H1 (cell line): ENCODE measurements at regions not wholly inside any gene's neighbourhood (a gene's known extent, or its start where the extent isn't known, plus 50 kb on each side); places are given as distances from the start of the nearest gene placed in this dataset.

Experiments
- CTCF ChIA-PET: fragments of 300-600 bp; sonication (Branson Sonifier 250); formaldehyde crosslinking; loops from one replicate; lab custom pipeline; 2021; ENCODE audit not compliant: partially characterized antibody; lab: Charles Lee
- POLR2A ChIA-PET: fragments of 300-600 bp; sonication (Branson Sonifier 250); formaldehyde crosslinking; loops from one replicate; lab custom pipeline; 2021; ENCODE audit warnings: inconsistent platforms; ENCODE audit not compliant: partially characterized antibody; lab: Charles Lee
- DNase-seq, 2 experiments: peaks; one replicate each; pipeline versions ENCODE4 v3.0.0 to v3.0.0-alpha.2; 2010 to 2022; ENCODE audit warnings: low spot score in 2 of 2, low read depth in 1 of 2, mixed read lengths in 1 of 2
- FAIRE-seq: peaks from 2 replicates; lab custom pipeline; 2011; peaks lifted over from hg19 to GRCh38; lab: Jason Lieb, UNC
- H2AFZ ChIP-seq: 2 replicates; pipeline ENCODE4 v1.8.1; 2012; ENCODE audit warnings: low read length, inconsistent platforms
- H2AK5ac ChIP-seq: 2 replicates; pipeline ENCODE4 v1.6.1; 2013; ENCODE audit warnings: low read depth, low read length
- H2BK120ac ChIP-seq: replicated peaks from 2 replicates; pipeline ENCODE3; 2013; ENCODE audit warnings: low read depth, low read length, inconsistent platforms
- H2BK12ac ChIP-seq: 2 replicates; pipeline ENCODE4 v1.6.1; 2013; ENCODE audit warnings: low read depth, low read length
- H2BK15ac ChIP-seq: 2 replicates; pipeline ENCODE4 v1.6.1; 2013; ENCODE audit warnings: low read length
- H2BK20ac ChIP-seq: 2 replicates; pipeline ENCODE4 v1.6.1; 2013; ENCODE audit warnings: low read length
- H2BK5ac ChIP-seq: 2 replicates; pipeline ENCODE4 v1.6.1; 2013; ENCODE audit warnings: low read depth, low read length
- H3K14ac ChIP-seq: 2 replicates; pipeline ENCODE4 v1.6.1; 2013; ENCODE audit warnings: inconsistent platforms; ENCODE audit not compliant: insufficient read length
- H3K18ac ChIP-seq: 2 replicates; pipeline ENCODE4 v1.6.1; 2013; ENCODE audit warnings: low read length; ENCODE audit errors: extremely low read depth
- H3K23ac ChIP-seq: 2 replicates; pipeline ENCODE4 v1.6.1; 2013; ENCODE audit warnings: inconsistent platforms; ENCODE audit not compliant: insufficient read length
- H3K23me2 ChIP-seq: 2 replicates; pipeline ENCODE4 v1.6.1; 2013; ENCODE audit warnings: low read depth, low read length
- H3K27ac ChIP-seq: 2 replicates; pipeline ENCODE4 v1.6.1; 2011; ENCODE audit warnings: low read depth, low read length, inconsistent platforms
- H3K27me3 ChIP-seq, 4 experiments: replicated peaks in 1 of 4; 1 replicate in 1 of 4; 2 replicates in 3 of 4; pipeline versions ENCODE4 v1.6.1 to v1.8.1; 2011 to 2013; ENCODE audit warnings: low read length in 3 of 4, mild to moderate bottlenecking in 3 of 4, inconsistent platforms in 2 of 4, mixed read lengths in 2 of 4, moderate library complexity in 1 of 4; ENCODE audit not compliant: control insufficient read depth in 3 of 4, insufficient read depth in 3 of 4; ENCODE audit errors: extremely low read depth in 1 of 4
- H3K36me3 ChIP-seq, 4 experiments: 2 replicates each; pipeline versions ENCODE4 v1.6.1 to v1.8.1; 2011 to 2013; ENCODE audit warnings: mild to moderate bottlenecking in 4 of 4, low read length in 3 of 4, moderate library complexity in 2 of 4, control low read depth in 1 of 4, inconsistent platforms in 1 of 4; ENCODE audit not compliant: insufficient read depth in 4 of 4, control insufficient read depth in 2 of 4
- H3K4ac ChIP-seq: replicated peaks from 2 replicates; pipeline ENCODE3; 2013; ENCODE audit warnings: low read length, low read depth, mixed read lengths, inconsistent platforms; ENCODE audit not compliant: insufficient read length
- H3K4me1 ChIP-seq, 4 experiments: replicated peaks in 1 of 4; 1 replicate in 1 of 4; 2 replicates in 3 of 4; pipeline versions ENCODE4 v1.6.1 to v1.8.1; 2011 to 2013; ENCODE audit warnings: low read length in 3 of 4, inconsistent platforms in 2 of 4, mixed read lengths in 1 of 4; ENCODE audit not compliant: insufficient read depth in 4 of 4, control insufficient read depth in 3 of 4
- H3K4me2 ChIP-seq, 2 experiments: 2 replicates each; pipeline versions ENCODE4 v1.6.1 to v1.8.1; 2011 to 2013; ENCODE audit warnings: low read depth in 2 of 2, low read length in 2 of 2, control low read depth in 1 of 2, inconsistent platforms in 1 of 2, mild to moderate bottlenecking in 1 of 2; ENCODE audit not compliant: insufficient read depth in 1 of 2
- H3K4me3 ChIP-seq, 4 experiments: fragments of 200-600, 300-600 bp in 1 of 4; sonication (generic), shearing (Covaris generic), sonication (Bioruptor Twin) in 1 of 4; 2 replicates each; pipeline versions ENCODE4 v1.5.1 to v1.8.1; 2011 to 2016; ENCODE audit warnings: low read length in 4 of 4, low read depth in 3 of 4, control low read depth in 2 of 4, inconsistent platforms in 2 of 4, mild to moderate bottlenecking in 2 of 4, mixed read lengths in 1 of 4, moderate library complexity in 1 of 4; ENCODE audit not compliant: insufficient read depth in 2 of 4; ENCODE audit errors: extremely low read depth in 1 of 4
- H3K56ac ChIP-seq: replicated peaks from 2 replicates; pipeline ENCODE3; 2013; ENCODE audit warnings: low read depth, mild to moderate bottlenecking, mixed read lengths, low read length, inconsistent platforms; ENCODE audit not compliant: insufficient read length
- H3K79me1 ChIP-seq: 2 replicates; pipeline ENCODE4 v1.6.1; 2013; ENCODE audit warnings: low read depth, low read length, control low read depth
- H3K79me2 ChIP-seq, 2 experiments: 2 replicates each; pipeline versions ENCODE4 v1.6.1 to v1.8.1; 2012 to 2013; ENCODE audit warnings: low read length in 2 of 2, mild to moderate bottlenecking in 2 of 2, inconsistent platforms in 1 of 2; ENCODE audit not compliant: insufficient read depth in 2 of 2, control insufficient read depth in 1 of 2
- H3K9ac ChIP-seq, 4 experiments: replicated peaks in 1 of 4; 1 replicate in 1 of 4; 2 replicates in 3 of 4; pipeline versions ENCODE4 v1.6.1 to v1.8.1; 2011 to 2013; ENCODE audit warnings: low read depth in 3 of 4, low read length in 3 of 4, control low read depth in 2 of 4, mild to moderate bottlenecking in 2 of 4, moderate library complexity in 2 of 4, inconsistent platforms in 1 of 4; ENCODE audit errors: extremely low read depth in 1 of 4
- H3K9me3 ChIP-seq, 2 experiments: 2 replicates each; pipeline versions ENCODE4 v1.6.1 to v1.8.1; 2012 to 2013; ENCODE audit warnings: mild to moderate bottlenecking in 2 of 2, moderate library complexity in 2 of 2, control low read depth in 1 of 2, inconsistent platforms in 1 of 2, low read depth in 1 of 2, low read length in 1 of 2, mixed read lengths in 1 of 2; ENCODE audit not compliant: insufficient read depth in 2 of 2
- H4K20me1 ChIP-seq, 2 experiments: replicated peaks in 1 of 2; 2 replicates each; pipeline versions ENCODE3 to v1.8.1; 2011 to 2013; ENCODE audit warnings: inconsistent platforms in 2 of 2, low read length in 2 of 2, mild to moderate bottlenecking in 1 of 2; ENCODE audit not compliant: insufficient read depth in 2 of 2, control insufficient read depth in 1 of 2
- H4K5ac ChIP-seq: 2 replicates; pipeline ENCODE4 v1.6.1; 2013; ENCODE audit warnings: low read length, low read depth, mixed read lengths, inconsistent platforms; ENCODE audit not compliant: insufficient read length
- H4K8ac ChIP-seq: 2 replicates; pipeline ENCODE4 v1.8.0; 2013; ENCODE audit warnings: mild to moderate bottlenecking, moderate library complexity, low read length, inconsistent platforms; ENCODE audit not compliant: insufficient read depth; ENCODE audit errors: extremely low read depth
- H4K91ac ChIP-seq: replicated peaks from 2 replicates; pipeline ENCODE3; 2013; ENCODE audit warnings: low read length, mixed read lengths, inconsistent platforms; ENCODE audit not compliant: insufficient read length
- CBX8 ChIP-seq: fragments of 300-800, 300-1000 bp; sonication (generic); IDR thresholded peaks from 2 replicates; pipeline ENCODE4 v1.7.1; 2016; ENCODE audit warnings: low read depth, low read length, borderline replicate concordance
- CTBP2 ChIP-seq: IDR thresholded peaks from 2 replicates; pipeline ENCODE4 v1.7.0; 2011; ENCODE audit warnings: borderline replicate concordance, mild to moderate bottlenecking, moderate library complexity, mixed read lengths, low read length; ENCODE audit not compliant: insufficient read depth, insufficient read length
- FOSL1 ChIP-seq: IDR thresholded peaks from 2 replicates; pipeline ENCODE4 v1.6.1; 2011; ENCODE audit warnings: mild to moderate bottlenecking, low read depth, low read length, moderate library complexity; ENCODE audit not compliant: insufficient read depth
- GABPA ChIP-seq: IDR thresholded peaks from 2 replicates; pipeline ENCODE4 v1.6.1; 2011; ENCODE audit warnings: mild to moderate bottlenecking, low read length, moderate library complexity, borderline replicate concordance; ENCODE audit not compliant: insufficient read depth
- POLR2A ChIP-seq, 2 experiments: IDR thresholded peaks; 1 replicate in 1 of 2; 2 replicates in 1 of 2; pipeline ENCODE4 v1.6.1; 2011; ENCODE audit warnings: low read depth in 2 of 2, low read length in 2 of 2, mild to moderate bottlenecking in 2 of 2; ENCODE audit errors: control extremely low read depth in 1 of 2
- SP4 ChIP-seq: IDR thresholded peaks from 2 replicates; pipeline ENCODE4 v1.6.1; 2012; ENCODE audit warnings: low read length, inconsistent platforms
- SUZ12 ChIP-seq: fragments of 200-600 bp; sonication (generic); IDR thresholded peaks from 2 replicates; pipeline ENCODE4 v1.6.1; 2012; ENCODE audit warnings: mild to moderate bottlenecking, inconsistent platforms, low read length, moderate library complexity, mixed read lengths
- TAF7 ChIP-seq: optimal IDR thresholded peaks from 2 replicates; pipeline ENCODE3; 2011; ENCODE audit warnings: low read depth, mild to moderate bottlenecking, inconsistent platforms, low read length, moderate library complexity, borderline replicate concordance
- WGBS, 2 experiments: shearing (Covaris generic) in 1 of 2; methylation state at CpG; one replicate each; pipeline versions ENCODE4 v1.1.6 to v1.1.7; 2013 to 2015; ENCODE audit warnings: low lambda C conversion rate in 2 of 2, mixed read lengths in 2 of 2, inconsistent platforms in 1 of 2, low coverage in 1 of 2, missing lambda C conversion rate in 1 of 2; ENCODE audit not compliant: insufficient replicate concordance in 2 of 2, insufficient coverage in 1 of 2, insufficient read length in 1 of 2; ENCODE audit errors: extremely low coverage in 1 of 2, missing lambda C conversion rate in 1 of 2; 5-methylcytosine and 5-hydroxymethylcytosine counted together
- TF ChIP-seq, protein P1 (sequence below): IDR thresholded peaks from 2 replicates; pipeline ENCODE4 v1.6.1; 2011; ENCODE audit warnings: low read depth, mild to moderate bottlenecking, low read length; ENCODE audit not compliant: insufficient read depth

DNA sequence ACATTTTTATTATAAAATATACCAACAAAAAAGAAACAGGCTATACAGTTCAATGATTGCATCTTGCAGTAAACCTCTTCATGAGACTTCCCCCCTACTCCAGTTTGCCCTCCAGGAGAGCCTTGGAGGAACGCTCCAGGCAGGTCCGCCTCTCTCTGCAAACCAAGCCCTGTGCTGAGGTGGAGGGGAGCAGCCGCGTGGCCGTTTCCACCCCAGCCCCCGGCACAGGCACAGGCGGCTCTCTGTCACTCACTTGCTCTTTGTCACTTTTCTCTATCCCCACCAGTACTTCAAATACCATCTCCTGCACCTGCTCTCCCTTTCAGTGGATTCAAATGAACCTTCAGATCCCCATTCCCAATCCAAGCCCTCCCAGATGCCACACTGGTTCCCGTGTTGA, 479.9 kb downstream of the OCA2 start:
- H2AFZ ChIP-seq, result 0 out of 2 replicates have a peak overlapping the region, but pooled peaks have one; percentile 12

More for the DNA sequence above, 479.9 kb downstream of the OCA2 start:
- POLR2A ChIA-PET, result no interaction called here
- Histone ChIP-seq H2BK120ac (no peak overlapping the region), H3K4me2 (no peak overlapping the region), H4K5ac (no peak overlapping the region), H3K36me3 (no peaks in the 10 kb centered on the region), H3K18ac (no peak overlapping the region), H3K23ac (no peak overlapping the region), H2BK12ac (no peak overlapping the region), H2BK15ac (no peak overlapping the region), H3K9me3 (no peaks in the 10 kb centered on the region), H3K4me1 (0 out of 7 replicates have a peak, but pooled peaks cover 0 to 4% (median 0%) of the 10 kb centered on the region in 4 experiments), H3K9ac (no peak overlapping the region)
- DNase-seq, result no peak
- CTCF ChIA-PET, result no interaction called here
- WGBS, 2 experiments, result 87% methylated on average over 8 of the region's 8 CpGs; no CpG with 5 or more reads in 1 of the 2 experiments
- no peak for TF ChIP-seq SP4
- no peak for TF ChIP-seq CBX8
- no peak for TF ChIP-seq GABPA
- TF ChIP-seq SUZ12, result no peak
- no peak for TF ChIP-seq TAF7
- no peak for TF ChIP-seq FOSL1
- TF ChIP-seq CTBP2, result no peak
- TF ChIP-seq POLR2A (IDR thresholded peaks at IDR 0.05; ENCODE audit: control extremely low read depth in 1 of 2, low read depth in 2 of 2, low read length in 2 of 2), result no peak
- TF ChIP-seq, protein P1, sequence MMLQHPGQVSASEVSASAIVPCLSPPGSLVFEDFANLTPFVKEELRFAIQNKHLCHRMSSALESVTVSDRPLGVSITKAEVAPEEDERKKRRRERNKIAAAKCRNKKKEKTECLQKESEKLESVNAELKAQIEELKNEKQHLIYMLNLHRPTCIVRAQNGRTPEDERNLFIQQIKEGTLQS, result no peak
- TF ChIP-seq, all 59 proteins: peak for 0
- Histone ChIP-seq H2BK5ac (no peak overlapping the region), H3K4ac (no peak overlapping the region), H4K20me1 (no peaks in the 10 kb centered on the region), H3K23me2 (no peaks in the 10 kb centered on the region), H3K14ac (no peak overlapping the region), H4K8ac (no peak overlapping the region), H3K27me3 (no peaks in the 10 kb centered on the region), H2BK20ac (no peak overlapping the region), H3K27ac (no peak overlapping the region), H3K4me3 (no peak overlapping the region), H4K91ac (no peak overlapping the region), H3K56ac (no peak overlapping the region), H2AK5ac (no peak overlapping the region), H3K79me1 (no peaks in the 10 kb centered on the region), H3K79me2 (no peaks in the 10 kb centered on the region)
- FAIRE-seq, result no peak
